ENCODE measurements at regions not wholly inside any gene's neighbourhood (a gene's known extent, or its start where the extent isn't known, plus 50 kb on each side); places are given as distances from the start of the nearest gene placed in this dataset.
A peak's percentile ranks its signal among the peaks of the same experiment; 100 is the strongest.
"Not testable (repeated sequence)": the region's sequence is repeated elsewhere in the genome, so short reads cannot be mapped to it uniquely, and the experiment has no call there.

GRCh38 chr2:17199741-17200140 is 318.5 kb downstream of the RAD51AP2 start:
- ATAC-seq, result no peak
- no peaks in the 10 kb centered on the region for H3K36me3 ChIP-seq
- H3K4me3 ChIP-seq, result no peak overlapping the region
- H3K9me3 ChIP-seq, result peaks cover 0 to 5% of the 10 kb centered on the region in 2 donors
- intact Hi-C loops (cut with DNase I), result no loop called here
- no peak for DNase-seq
- no peaks in the 10 kb centered on the region for H3K27me3 ChIP-seq
- no peak overlapping the region for H3K27ac ChIP-seq
- H3K4me1 ChIP-seq, result no peaks in the 10 kb centered on the region
- no peak for TF ChIP-seq CTCF (IDR thresholded peaks at IDR 0.05)

GRCh38 chr2:17196380-17196779 is 321.9 kb downstream of the RAD51AP2 start:
- ATAC-seq (no peak), DNase-seq (no peak)
- Histone ChIP-seq H3K9me3 (no peaks in the 10 kb centered on the region), H3K4me3 (no peak overlapping the region), H3K36me3 (no peaks in the 10 kb centered on the region), H3K27ac (no peak overlapping the region), H3K4me1 (no peaks in the 10 kb centered on the region), H3K27me3 (no peaks in the 10 kb centered on the region)
- intact Hi-C loops (cut with DNase I), result no loop called here
- no peak for TF ChIP-seq CTCF (IDR thresholded peaks at IDR 0.05)

GRCh38 chr2:17195016-17195415 is 323.2 kb downstream of the RAD51AP2 start:
- DNase-seq, result no peak
- no peak overlapping the region for H3K27ac ChIP-seq
- no peaks in the 10 kb centered on the region for H3K36me3 ChIP-seq
- H3K27me3 ChIP-seq, result no peaks in the 10 kb centered on the region
- H3K9me3 ChIP-seq, result no peaks in the 10 kb centered on the region
- intact Hi-C loops (cut with DNase I), result no loop called here
- H3K4me3 ChIP-seq, result no peak overlapping the region
- no peaks in the 10 kb centered on the region for H3K4me1 ChIP-seq
- TF ChIP-seq CTCF (IDR thresholded peaks at IDR 0.05), result no peak
- ATAC-seq, result no peak

- no peak overlapping the region for H3K27ac ChIP-seq
- H3K27me3 ChIP-seq, result no peaks in the 10 kb centered on the region
- no peak overlapping the region for H3K4me3 ChIP-seq
- ATAC-seq (no peak), DNase-seq (no peak)
- no peaks in the 10 kb centered on the region for H3K36me3 ChIP-seq
- intact Hi-C loops (cut with DNase I), result no loop called here
- no peaks in the 10 kb centered on the region for H3K4me1 ChIP-seq
- TF ChIP-seq CTCF (IDR thresholded peaks at IDR 0.05), result no peak
- H3K9me3 ChIP-seq, result no peaks in the 10 kb centered on the region
These were observed 324.2 kb downstream of the RAD51AP2 start for GRCh38 chr2:17194083-17194482.

- ATAC-seq; H3K27me3 ChIP-seq; H3K27ac ChIP-seq; H3K4me1 ChIP-seq; H3K9me3 ChIP-seq; H3K36me3 ChIP-seq; intact Hi-C loops (cut with DNase I); H3K4me3 ChIP-seq: not testable (repeated sequence)
- peak in 1 of 4 donors; percentile 73 for DNase-seq
These were observed 324.8 kb downstream of the RAD51AP2 start for GRCh38 chr2:17193433-17193890.

- H3K27me3 ChIP-seq, result no peaks in the 10 kb centered on the region
- TF ChIP-seq CTCF (IDR thresholded peaks at IDR 0.05), result no peak
- ATAC-seq (no peak), DNase-seq (no peak)
- H3K4me3 ChIP-seq, result no peak overlapping the region
- intact Hi-C loops (cut with DNase I), result no loop called here
- no peak overlapping the region for H3K27ac ChIP-seq
- no peaks in the 10 kb centered on the region for H3K4me1 ChIP-seq
- H3K9me3 ChIP-seq, result no peaks in the 10 kb centered on the region
- no peaks in the 10 kb centered on the region for H3K36me3 ChIP-seq
These were observed 327.0 kb downstream of the RAD51AP2 start for GRCh38 chr2:17191223-17191622.

All from left lung (tissue), 4 donors.